GM23338 (cell line): ENCODE measurements at regions not wholly inside any gene's neighbourhood (a gene's known extent, or its start where the extent isn't known, plus 50 kb on each side); places are given as distances from the start of the nearest gene placed in this dataset.

Experiments
- ATAC-seq: fragments of 200-7000 bp; cut with Tn5 transposase; 3 replicates; pipeline ENCODE4 v1.9.1; 2020
- DNase-seq: peaks from one replicate; pipeline ENCODE4 v3.0.0-alpha.2; 2015; ENCODE audit warnings: low spot score
- H2AFZ ChIP-seq: fragments of 200-600 bp; sonication (generic); 2 replicates; pipeline ENCODE4 v1.8.0; 2016; ENCODE audit warnings: antibody characterized with exemption, mild to moderate bottlenecking, moderate library complexity
- H3F3A ChIP-seq: fragments of 200-600 bp; sonication (generic); replicated peaks from 2 replicates; pipeline ENCODE4 v1.8.0; 2017; ENCODE audit warnings: antibody characterized with exemption, mixed run types, low read depth
- H3K27ac ChIP-seq: fragments of 200-600 bp; sonication (generic); 2 replicates; pipeline ENCODE4 v1.6.1; 2016; ENCODE audit warnings: low read depth
- H3K27me3 ChIP-seq: fragments of 200-600 bp; sonication (generic); 2 replicates; pipeline ENCODE4 v1.8.0; 2016; ENCODE audit warnings: mild to moderate bottlenecking, mixed run types, moderate library complexity; ENCODE audit not compliant: insufficient read depth
- H3K36me3 ChIP-seq: fragments of 200-600 bp; sonication (generic); 2 replicates; pipeline ENCODE4 v1.8.0; 2016; ENCODE audit warnings: mild to moderate bottlenecking; ENCODE audit not compliant: insufficient read depth
- H3K4me1 ChIP-seq: fragments of 200-600 bp; sonication (generic); 2 replicates; pipeline ENCODE4 v1.8.0; 2016; ENCODE audit warnings: mild to moderate bottlenecking, moderate library complexity; ENCODE audit not compliant: insufficient read depth
- H3K4me2 ChIP-seq: fragments of 200-600 bp; sonication (generic); 2 replicates; pipeline ENCODE4 v1.7.1; 2017; ENCODE audit warnings: mixed run types
- H3K4me3 ChIP-seq: fragments of 200-600 bp; sonication (generic); 2 replicates; pipeline ENCODE4 v1.6.1; 2016; ENCODE audit warnings: mixed run types
- H3K79me2 ChIP-seq: fragments of 200-600 bp; sonication (generic); replicated peaks from 2 replicates; pipeline ENCODE4 v1.8.0; 2017; ENCODE audit warnings: mild to moderate bottlenecking; ENCODE audit not compliant: insufficient read depth
- H3K9me2 ChIP-seq: fragments of 200-600 bp; sonication (generic); 2 replicates; pipeline ENCODE4 v1.8.0; 2017; ENCODE audit not compliant: insufficient read depth
- H4K20me1 ChIP-seq: fragments of 200-600 bp; sonication (generic); replicated peaks from 2 replicates; pipeline ENCODE4 v1.8.0; 2017; ENCODE audit warnings: mild to moderate bottlenecking; ENCODE audit not compliant: insufficient read depth
- H3K27ac Mint-ChIP-seq: 2 replicates; pipeline ENCODE4 v1.8.0; 2020; ENCODE audit warnings: inconsistent platforms, mild to moderate bottlenecking, moderate library complexity, mixed read lengths
- H3K27me3 Mint-ChIP-seq: 3 replicates; pipeline ENCODE4 v1.8.0; 2022; ENCODE audit warnings: low read depth, mild to moderate bottlenecking, moderate library complexity, mixed read lengths, inconsistent platforms; ENCODE audit not compliant: insufficient read depth, poor library complexity
- H3K36me3 Mint-ChIP-seq: 3 replicates; pipeline ENCODE4 v1.8.0; 2021; ENCODE audit warnings: low read depth, mild to moderate bottlenecking, inconsistent platforms, moderate library complexity, mixed read lengths
- H3K4me1 Mint-ChIP-seq: 3 replicates; pipeline ENCODE4 v1.8.0; 2020; ENCODE audit warnings: mild to moderate bottlenecking, inconsistent platforms, mixed read lengths
- H3K4me3 Mint-ChIP-seq: 3 replicates; pipeline ENCODE4 v1.8.0; 2021; ENCODE audit warnings: moderate library complexity, mild to moderate bottlenecking, inconsistent platforms, mixed read lengths
- H3K9me3 Mint-ChIP-seq: 3 replicates; pipeline ENCODE4 v1.8.0; 2020; ENCODE audit warnings: moderate library complexity, mild to moderate bottlenecking, inconsistent platforms, mixed read lengths
- CREB1 ChIP-seq: fragments of 250-450 bp; sonication (Bioruptor Pico); IDR thresholded peaks from 2 replicates; pipeline ENCODE4 v1.5.0; 2020; ENCODE audit warnings: low read depth, mild to moderate bottlenecking, moderate library complexity
- EZH2 ChIP-seq: fragments of 200-600 bp; sonication (generic); IDR thresholded peaks from one replicate; pipeline ENCODE4 v1.8.0; 2017; ENCODE audit warnings: antibody characterized with exemption, mild to moderate bottlenecking, low read depth; ENCODE audit not compliant: unreplicated experiment
- JUNB ChIP-seq: IDR thresholded peaks from one replicate; pipeline ENCODE4 v1.6.1; 2016; ENCODE audit warnings: antibody characterized with exemption; ENCODE audit not compliant: unreplicated experiment
- NANOG ChIP-seq: IDR thresholded peaks from 2 replicates; pipeline ENCODE4 v1.6.1; 2016; ENCODE audit warnings: antibody characterized with exemption, borderline replicate concordance
- POLR2AphosphoS5 ChIP-seq: IDR thresholded peaks from 2 replicates; pipeline ENCODE4 v1.6.1; 2016; ENCODE audit warnings: antibody characterized with exemption, low read depth
- ZNF114 ChIP-seq: fragments of 250-450 bp; sonication (Bioruptor Pico); IDR thresholded peaks from 2 replicates; pipeline ENCODE4 v1.5.0; 2020; ENCODE audit warnings: mild to moderate bottlenecking, moderate library complexity
- ZNF331 ChIP-seq: fragments of 250-450 bp; sonication (Bioruptor Pico); IDR thresholded peaks from 2 replicates; pipeline ENCODE4 v1.5.0; 2020; ENCODE audit warnings: low read depth, mild to moderate bottlenecking, moderate library complexity
- TF ChIP-seq, protein P1 (sequence below): fragments of 250-450 bp; sonication (Bioruptor Pico); IDR thresholded peaks from 2 replicates; pipeline ENCODE4 v1.5.0; 2020; ENCODE audit warnings: mild to moderate bottlenecking, moderate library complexity
- TF ChIP-seq, protein P2 (sequence below): IDR thresholded peaks from one replicate; pipeline ENCODE4 v1.6.1; 2018; ENCODE audit warnings: antibody characterized with exemption; ENCODE audit not compliant: unreplicated experiment
- TF ChIP-seq, protein P3 (sequence below): IDR thresholded peaks from 2 replicates; pipeline ENCODE4 v1.6.1; 2016; ENCODE audit warnings: antibody characterized with exemption

DNA sequence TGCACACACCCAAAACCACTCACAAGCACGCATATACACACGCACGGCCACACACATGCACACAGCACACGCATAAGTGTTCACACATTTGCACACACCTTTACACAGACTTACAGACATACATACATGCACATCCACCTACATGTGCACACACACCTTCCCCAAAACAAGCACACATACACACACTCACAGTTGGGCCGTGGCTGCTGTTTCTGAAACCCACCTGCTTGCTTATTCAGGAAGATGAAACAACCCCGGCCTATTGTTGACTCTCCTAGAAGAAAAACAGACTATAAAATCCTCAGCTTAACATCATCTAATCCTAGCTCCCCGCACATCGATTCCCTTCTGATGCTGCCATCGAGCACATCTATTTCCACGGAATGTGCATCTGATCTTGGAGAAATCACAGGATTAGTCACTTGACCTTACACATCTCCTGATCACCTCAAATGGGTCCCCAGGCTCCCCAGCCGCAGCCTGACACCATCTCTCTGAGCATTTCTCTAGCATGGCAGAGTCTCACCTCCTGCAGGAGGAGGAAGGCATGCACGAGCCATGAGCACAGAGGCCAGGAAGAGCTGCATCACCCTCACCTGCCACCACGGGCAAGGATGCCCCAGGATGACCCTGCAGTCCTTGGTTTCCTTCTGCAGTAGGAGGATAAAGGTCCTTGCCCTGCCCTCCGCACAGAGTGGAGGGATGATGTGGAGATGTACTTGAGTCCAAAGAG, 105.8 kb upstream of the CDH5 start:
- Histone ChIP-seq H3K4me3 (no peak overlapping the region), H3K9me2 (no peaks in the 10 kb centered on the region), H3F3A (no peaks in the 10 kb centered on the region), H3K27me3 (no peaks in the 10 kb centered on the region), H2AFZ (no peak overlapping the region), H3K36me3 (no peaks in the 10 kb centered on the region), H3K4me2 (no peak overlapping the region), H4K20me1 (no peaks in the 10 kb centered on the region), H3K79me2 (no peaks in the 10 kb centered on the region), H3K4me1 (no peaks in the 10 kb centered on the region), H3K27ac (no peak overlapping the region)
- TF ChIP-seq, protein P1, sequence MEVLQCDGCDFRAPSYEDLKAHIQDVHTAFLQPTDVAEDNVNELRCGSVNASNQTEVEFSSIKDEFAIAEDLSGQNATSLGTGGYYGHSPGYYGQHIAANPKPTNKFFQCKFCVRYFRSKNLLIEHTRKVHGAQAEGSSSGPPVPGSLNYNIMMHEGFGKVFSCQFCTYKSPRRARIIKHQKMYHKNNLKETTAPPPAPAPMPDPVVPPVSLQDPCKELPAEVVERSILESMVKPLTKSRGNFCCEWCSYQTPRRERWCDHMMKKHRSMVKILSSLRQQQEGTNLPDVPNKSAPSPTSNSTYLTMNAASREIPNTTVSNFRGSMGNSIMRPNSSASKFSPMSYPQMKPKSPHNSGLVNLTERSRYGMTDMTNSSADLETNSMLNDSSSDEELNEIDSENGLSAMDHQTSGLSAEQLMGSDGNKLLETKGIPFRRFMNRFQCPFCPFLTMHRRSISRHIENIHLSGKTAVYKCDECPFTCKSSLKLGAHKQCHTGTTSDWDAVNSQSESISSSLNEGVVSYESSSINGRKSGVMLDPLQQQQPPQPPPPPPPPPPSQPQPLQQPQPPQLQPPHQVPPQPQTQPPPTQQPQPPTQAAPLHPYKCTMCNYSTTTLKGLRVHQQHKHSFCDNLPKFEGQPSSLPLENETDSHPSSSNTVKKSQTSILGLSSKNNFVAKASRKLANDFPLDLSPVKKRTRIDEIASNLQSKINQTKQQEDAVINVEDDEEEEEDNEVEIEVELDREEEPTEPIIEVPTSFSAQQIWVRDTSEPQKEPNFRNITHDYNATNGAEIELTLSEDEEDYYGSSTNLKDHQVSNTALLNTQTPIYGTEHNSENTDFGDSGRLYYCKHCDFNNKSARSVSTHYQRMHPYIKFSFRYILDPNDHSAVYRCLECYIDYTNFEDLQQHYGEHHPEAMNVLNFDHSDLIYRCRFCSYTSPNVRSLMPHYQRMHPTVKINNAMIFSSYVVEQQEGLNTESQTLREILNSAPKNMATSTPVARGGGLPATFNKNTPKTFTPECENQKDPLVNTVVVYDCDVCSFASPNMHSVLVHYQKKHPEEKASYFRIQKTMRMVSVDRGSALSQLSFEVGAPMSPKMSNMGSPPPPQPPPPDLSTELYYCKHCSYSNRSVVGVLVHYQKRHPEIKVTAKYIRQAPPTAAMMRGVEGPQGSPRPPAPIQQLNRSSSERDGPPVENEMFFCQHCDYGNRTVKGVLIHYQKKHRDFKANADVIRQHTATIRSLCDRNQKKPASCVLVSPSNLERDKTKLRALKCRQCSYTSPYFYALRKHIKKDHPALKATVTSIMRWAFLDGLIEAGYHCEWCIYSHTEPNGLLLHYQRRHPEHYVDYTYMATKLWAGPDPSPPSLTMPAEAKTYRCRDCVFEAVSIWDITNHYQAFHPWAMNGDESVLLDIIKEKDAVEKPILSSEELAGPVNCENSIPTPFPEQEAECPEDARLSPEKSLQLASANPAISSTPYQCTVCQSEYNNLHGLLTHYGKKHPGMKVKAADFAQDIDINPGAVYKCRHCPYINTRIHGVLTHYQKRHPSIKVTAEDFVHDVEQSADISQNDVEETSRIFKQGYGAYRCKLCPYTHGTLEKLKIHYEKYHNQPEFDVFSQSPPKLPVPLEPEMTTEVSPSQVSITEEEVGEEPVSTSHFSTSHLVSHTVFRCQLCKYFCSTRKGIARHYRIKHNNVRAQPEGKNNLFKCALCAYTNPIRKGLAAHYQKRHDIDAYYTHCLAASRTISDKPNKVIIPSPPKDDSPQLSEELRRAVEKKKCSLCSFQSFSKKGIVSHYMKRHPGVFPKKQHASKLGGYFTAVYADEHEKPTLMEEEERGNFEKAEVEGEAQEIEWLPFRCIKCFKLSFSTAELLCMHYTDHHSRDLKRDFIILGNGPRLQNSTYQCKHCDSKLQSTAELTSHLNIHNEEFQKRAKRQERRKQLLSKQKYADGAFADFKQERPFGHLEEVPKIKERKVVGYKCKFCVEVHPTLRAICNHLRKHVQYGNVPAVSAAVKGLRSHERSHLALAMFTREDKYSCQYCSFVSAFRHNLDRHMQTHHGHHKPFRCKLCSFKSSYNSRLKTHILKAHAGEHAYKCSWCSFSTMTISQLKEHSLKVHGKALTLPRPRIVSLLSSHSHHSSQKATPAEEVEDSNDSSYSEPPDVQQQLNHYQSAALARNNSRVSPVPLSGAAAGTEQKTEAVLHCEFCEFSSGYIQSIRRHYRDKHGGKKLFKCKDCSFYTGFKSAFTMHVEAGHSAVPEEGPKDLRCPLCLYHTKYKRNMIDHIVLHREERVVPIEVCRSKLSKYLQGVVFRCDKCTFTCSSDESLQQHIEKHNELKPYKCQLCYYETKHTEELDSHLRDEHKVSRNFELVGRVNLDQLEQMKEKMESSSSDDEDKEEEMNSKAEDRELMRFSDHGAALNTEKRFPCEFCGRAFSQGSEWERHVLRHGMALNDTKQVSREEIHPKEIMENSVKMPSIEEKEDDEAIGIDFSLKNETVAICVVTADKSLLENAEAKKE (CRISPR knock-in tag), result no peak
- no peak for TF ChIP-seq JUNB
- TF ChIP-seq, protein P2, sequence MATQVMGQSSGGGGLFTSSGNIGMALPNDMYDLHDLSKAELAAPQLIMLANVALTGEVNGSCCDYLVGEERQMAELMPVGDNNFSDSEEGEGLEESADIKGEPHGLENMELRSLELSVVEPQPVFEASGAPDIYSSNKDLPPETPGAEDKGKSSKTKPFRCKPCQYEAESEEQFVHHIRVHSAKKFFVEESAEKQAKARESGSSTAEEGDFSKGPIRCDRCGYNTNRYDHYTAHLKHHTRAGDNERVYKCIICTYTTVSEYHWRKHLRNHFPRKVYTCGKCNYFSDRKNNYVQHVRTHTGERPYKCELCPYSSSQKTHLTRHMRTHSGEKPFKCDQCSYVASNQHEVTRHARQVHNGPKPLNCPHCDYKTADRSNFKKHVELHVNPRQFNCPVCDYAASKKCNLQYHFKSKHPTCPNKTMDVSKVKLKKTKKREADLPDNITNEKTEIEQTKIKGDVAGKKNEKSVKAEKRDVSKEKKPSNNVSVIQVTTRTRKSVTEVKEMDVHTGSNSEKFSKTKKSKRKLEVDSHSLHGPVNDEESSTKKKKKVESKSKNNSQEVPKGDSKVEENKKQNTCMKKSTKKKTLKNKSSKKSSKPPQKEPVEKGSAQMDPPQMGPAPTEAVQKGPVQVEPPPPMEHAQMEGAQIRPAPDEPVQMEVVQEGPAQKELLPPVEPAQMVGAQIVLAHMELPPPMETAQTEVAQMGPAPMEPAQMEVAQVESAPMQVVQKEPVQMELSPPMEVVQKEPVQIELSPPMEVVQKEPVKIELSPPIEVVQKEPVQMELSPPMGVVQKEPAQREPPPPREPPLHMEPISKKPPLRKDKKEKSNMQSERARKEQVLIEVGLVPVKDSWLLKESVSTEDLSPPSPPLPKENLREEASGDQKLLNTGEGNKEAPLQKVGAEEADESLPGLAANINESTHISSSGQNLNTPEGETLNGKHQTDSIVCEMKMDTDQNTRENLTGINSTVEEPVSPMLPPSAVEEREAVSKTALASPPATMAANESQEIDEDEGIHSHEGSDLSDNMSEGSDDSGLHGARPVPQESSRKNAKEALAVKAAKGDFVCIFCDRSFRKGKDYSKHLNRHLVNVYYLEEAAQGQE, result no peak
- no peak for TF ChIP-seq ZNF331 (CRISPR knock-in tag)
- no peak for TF ChIP-seq POLR2AphosphoS5
- TF ChIP-seq ZNF114 (CRISPR knock-in tag), result no peak
- no peak for TF ChIP-seq CREB1 (CRISPR knock-in tag)
- no peak for TF ChIP-seq NANOG
- TF ChIP-seq EZH2, result no peak
- TF ChIP-seq, protein P3, sequence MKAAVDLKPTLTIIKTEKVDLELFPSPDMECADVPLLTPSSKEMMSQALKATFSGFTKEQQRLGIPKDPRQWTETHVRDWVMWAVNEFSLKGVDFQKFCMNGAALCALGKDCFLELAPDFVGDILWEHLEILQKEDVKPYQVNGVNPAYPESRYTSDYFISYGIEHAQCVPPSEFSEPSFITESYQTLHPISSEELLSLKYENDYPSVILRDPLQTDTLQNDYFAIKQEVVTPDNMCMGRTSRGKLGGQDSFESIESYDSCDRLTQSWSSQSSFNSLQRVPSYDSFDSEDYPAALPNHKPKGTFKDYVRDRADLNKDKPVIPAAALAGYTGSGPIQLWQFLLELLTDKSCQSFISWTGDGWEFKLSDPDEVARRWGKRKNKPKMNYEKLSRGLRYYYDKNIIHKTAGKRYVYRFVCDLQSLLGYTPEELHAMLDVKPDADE, result no peak
- Mint-ChIP-seq H3K4me1 (no peaks in the 10 kb centered on the region), H3K27me3 (peaks cover 6% of the 10 kb centered on the region), H3K4me3 (no peak overlapping the region), H3K9me3 (no peaks in the 10 kb centered on the region), H3K36me3 (no peaks in the 10 kb centered on the region), H3K27ac (no peak overlapping the region; the same call in 1 of the 2 replicates)
- DNase-seq (no peak), ATAC-seq (no peak)
